AG04450 (cell line): ENCODE measurements at regions not wholly inside any gene's neighbourhood (a gene's known extent, or its start where the extent isn't known, plus 50 kb on each side); places are given as distances from the start of the nearest gene placed in this dataset.

Experiments
- CTCF ChIA-PET: fragments of 300-600, 350-600 bp; formaldehyde crosslinking; extraction: SDS; loops from one replicate; lab custom pipeline; 2022; ENCODE audit warnings: antibody characterized with exemption, inconsistent platforms; lab: Charles Lee
- POLR2A ChIA-PET: fragments of 350-600 bp; formaldehyde crosslinking; extraction: SDS; loops from one replicate; lab custom pipeline; 2021; ENCODE audit warnings: antibody characterized with exemption, inconsistent platforms; lab: Yijun Ruan, JAX
- DNase-seq: peaks from one replicate; pipeline ENCODE4 v3.0.0-alpha.2; 2011; ENCODE audit warnings: low read depth, low spot score
- H3K27ac ChIP-seq: one replicate; pipeline ENCODE4 v1.5.1; 2012; ENCODE audit warnings: low read depth, low read length, control low read depth
- H3K27me3 ChIP-seq: one replicate; pipeline ENCODE4 v1.6.0; 2012; ENCODE audit warnings: low read length; ENCODE audit not compliant: control insufficient read depth, insufficient read depth
- H3K4me3 ChIP-seq: 2 replicates; pipeline ENCODE4 v1.5.1; 2011; ENCODE audit warnings: mild to moderate bottlenecking, low read depth, low read length, control low read depth
- H3K9me3 ChIP-seq: 2 replicates; pipeline ENCODE4 v1.5.1; 2012; ENCODE audit warnings: low read length; ENCODE audit not compliant: control insufficient read depth, insufficient read depth
- TF ChIP-seq, protein P1 (sequence below): IDR thresholded peaks from 2 replicates; pipeline ENCODE4 v1.5.1; 2011; ENCODE audit warnings: low read depth, low read length, control low read depth, inconsistent platforms

DNA sequence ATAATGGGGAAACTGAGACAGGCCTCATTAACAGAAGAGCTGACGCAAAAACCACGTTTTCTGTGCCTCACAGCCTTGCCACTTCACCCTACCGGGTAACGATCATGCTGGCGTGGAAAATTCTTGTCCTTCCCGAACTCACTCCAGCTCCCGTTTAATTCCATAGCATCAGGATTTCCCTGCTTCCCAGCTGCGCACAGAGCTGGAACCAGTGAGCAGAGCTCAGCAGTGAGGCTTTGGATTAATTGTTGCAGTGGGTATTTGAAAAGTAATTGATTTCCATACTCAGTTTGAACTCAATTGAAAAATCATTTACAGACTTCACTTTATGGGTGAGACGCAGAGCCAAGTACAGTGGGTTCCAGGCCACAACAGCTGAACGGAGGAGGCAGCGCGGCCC lies 199.0 kb upstream of the ADAMTS16 start:
- CTCF ChIA-PET, result no interaction called here
- H3K9me3 ChIP-seq, result peaks cover 58% of the 10 kb centered on the region

DNA sequence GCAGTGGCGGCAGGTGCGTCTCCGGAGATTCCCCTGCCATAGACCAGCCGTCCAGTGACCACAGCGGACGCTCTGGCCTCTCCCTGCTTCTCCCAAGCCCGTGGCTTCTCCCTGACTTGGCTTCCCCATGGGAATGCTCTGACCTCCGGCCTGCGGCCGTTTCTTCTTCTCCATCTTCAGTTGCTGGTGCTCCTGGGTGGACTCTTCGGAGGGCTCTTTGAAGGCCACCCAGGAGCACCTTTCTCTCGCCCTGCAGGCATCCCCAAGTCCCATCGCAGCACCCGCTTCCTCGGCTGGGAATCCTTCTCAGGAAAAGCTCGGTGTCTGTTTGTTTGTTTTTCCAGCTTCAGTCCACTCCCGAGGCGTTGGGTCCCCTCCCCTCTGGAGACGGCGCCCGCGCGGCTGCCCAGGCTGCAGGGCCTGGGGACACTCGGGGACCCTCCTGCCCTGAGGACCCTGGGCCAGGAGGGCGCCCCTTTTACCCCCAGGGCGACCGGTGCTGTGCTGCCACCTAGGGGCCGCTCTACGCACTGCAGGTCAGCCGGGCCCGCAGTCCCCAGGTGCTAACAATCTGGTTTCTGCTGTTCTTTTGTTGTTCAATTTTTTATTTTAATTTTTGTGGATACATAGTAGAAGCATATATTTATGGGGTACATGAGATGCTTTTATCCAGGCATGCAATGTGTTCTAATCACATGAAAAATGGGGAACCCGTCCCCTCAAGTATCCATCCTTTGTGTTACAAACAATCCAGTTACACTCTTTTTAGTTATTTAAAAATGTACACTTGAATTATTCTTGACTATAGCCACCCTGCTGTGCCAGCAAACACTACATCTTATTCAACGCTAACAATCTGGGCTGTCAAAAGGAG lies 197.9 kb upstream of the ADAMTS16 start:
- no peak for DNase-seq
- TF ChIP-seq, protein P1, sequence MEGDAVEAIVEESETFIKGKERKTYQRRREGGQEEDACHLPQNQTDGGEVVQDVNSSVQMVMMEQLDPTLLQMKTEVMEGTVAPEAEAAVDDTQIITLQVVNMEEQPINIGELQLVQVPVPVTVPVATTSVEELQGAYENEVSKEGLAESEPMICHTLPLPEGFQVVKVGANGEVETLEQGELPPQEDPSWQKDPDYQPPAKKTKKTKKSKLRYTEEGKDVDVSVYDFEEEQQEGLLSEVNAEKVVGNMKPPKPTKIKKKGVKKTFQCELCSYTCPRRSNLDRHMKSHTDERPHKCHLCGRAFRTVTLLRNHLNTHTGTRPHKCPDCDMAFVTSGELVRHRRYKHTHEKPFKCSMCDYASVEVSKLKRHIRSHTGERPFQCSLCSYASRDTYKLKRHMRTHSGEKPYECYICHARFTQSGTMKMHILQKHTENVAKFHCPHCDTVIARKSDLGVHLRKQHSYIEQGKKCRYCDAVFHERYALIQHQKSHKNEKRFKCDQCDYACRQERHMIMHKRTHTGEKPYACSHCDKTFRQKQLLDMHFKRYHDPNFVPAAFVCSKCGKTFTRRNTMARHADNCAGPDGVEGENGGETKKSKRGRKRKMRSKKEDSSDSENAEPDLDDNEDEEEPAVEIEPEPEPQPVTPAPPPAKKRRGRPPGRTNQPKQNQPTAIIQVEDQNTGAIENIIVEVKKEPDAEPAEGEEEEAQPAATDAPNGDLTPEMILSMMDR, result peak; percentile 22; the same call in 1 of the 2 replicates

More for the DNA sequence above, 199.0 kb upstream of the ADAMTS16 start:
- Histone ChIP-seq H3K27ac (no peak overlapping the region), H3K4me3 (no peak overlapping the region), H3K27me3 (no peaks in the 10 kb centered on the region)
- POLR2A ChIA-PET, result no interaction called here
- TF ChIP-seq, protein P1, result no peak
- no peak for DNase-seq

DNA sequence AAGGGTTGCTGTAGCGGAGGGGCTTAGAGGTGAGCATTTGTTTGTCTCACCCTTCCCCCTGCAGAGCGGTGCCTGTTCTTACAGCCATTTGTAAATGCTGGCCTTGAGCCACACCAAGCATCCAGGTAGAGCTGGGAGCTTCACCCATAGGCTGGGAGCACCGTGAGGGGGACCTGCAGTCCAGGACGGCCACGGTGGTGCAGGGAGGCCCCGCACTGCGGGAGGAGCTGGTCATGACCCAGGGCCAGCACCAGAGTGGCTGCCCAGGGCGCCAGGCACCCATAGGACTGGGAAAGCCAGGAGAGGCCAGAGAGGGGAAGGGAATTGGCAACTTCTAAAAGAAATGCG lies 197.3 kb upstream of the ADAMTS16 start:
- no peak for DNase-seq
- Histone ChIP-seq H3K27me3 (no peaks in the 10 kb centered on the region), H3K4me3 (no peak overlapping the region), H3K27ac (no peak overlapping the region), H3K9me3 (peaks cover 61% of the 10 kb centered on the region)
- ChIA-PET CTCF (no interaction called here), POLR2A (no interaction called here)
- TF ChIP-seq, protein P1, result no peak

More for the DNA sequence above, 197.9 kb upstream of the ADAMTS16 start:
- no peak overlapping the region for H3K27ac ChIP-seq
- H3K4me3 ChIP-seq, result no peak overlapping the region
- peaks cover 63% of the 10 kb centered on the region for H3K9me3 ChIP-seq
- POLR2A ChIA-PET, result no interaction called here
- no peaks in the 10 kb centered on the region for H3K27me3 ChIP-seq
- CTCF ChIA-PET, result no interaction called here

DNA sequence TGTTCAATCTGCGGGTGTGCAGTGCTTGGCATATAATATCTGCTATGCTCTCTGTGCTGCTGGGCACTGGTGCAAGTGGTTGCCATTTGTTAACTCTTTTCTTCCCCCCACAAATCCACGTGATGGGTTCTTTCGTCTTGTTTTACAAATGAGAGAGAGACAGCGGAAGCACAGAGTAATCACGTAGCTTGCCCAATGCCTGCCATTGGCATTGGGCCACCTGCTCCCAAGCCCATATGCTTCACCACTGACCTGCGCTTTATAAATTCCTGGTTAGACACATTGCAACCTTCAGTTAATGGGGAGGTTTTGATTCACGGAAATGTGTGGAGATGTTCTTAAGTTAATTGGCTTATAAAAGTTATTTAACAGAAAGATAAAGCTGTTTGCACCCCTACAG lies 194.8 kb upstream of the ADAMTS16 start:
- Histone ChIP-seq H3K4me3 (no peak overlapping the region), H3K27me3 (no peaks in the 10 kb centered on the region), H3K9me3 (peaks cover 53% of the 10 kb centered on the region), H3K27ac (no peak overlapping the region)
- DNase-seq, result no peak
- ChIA-PET CTCF (no interaction called here), POLR2A (no interaction called here)
- TF ChIP-seq, protein P1, result no peak

DNA sequence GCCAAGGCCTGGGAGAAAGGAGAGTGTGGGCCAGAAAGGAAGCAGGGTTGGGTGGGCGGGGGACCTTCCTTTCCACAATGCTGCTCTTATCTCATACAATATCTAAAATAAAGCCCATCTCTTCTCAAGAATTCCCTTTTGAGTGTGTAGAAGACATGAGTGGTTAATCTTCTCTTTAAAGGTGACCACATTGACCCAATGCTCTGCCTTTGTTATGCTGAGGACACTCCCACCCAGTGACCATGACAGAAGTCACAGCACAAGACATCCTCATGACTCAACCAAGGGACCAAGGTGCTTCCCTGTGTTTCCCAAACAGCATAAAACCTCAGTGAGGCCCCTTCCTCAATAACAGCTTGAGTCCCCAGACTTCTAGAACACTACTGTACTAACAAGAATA lies 193.0 kb upstream of the ADAMTS16 start:
- no peak overlapping the region for H3K27ac ChIP-seq
- TF ChIP-seq, protein P1, result no peak
- peaks cover 38% of the 10 kb centered on the region for H3K9me3 ChIP-seq
- CTCF ChIA-PET, result no interaction called here
- H3K27me3 ChIP-seq, result no peaks in the 10 kb centered on the region
- no peak for DNase-seq
- POLR2A ChIA-PET, result no interaction called here
- no peak overlapping the region for H3K4me3 ChIP-seq
